Stimulated activated CD4-positive, alpha-beta T cell treated with anti-CD3 and anti-CD28 coated beads, Interleukin-2, amount 100 ng/mL, for 24 hours (primary cell): ENCODE measurements at regions not wholly inside any gene's neighbourhood (a gene's known extent, or its start where the extent isn't known, plus 50 kb on each side); places are given as distances from the start of the nearest gene placed in this dataset.
"Not testable (repeated sequence)": the region's sequence is repeated elsewhere in the genome, so short reads cannot be mapped to it uniquely, and the experiment has no call there.

Experiments
- DNase-seq, 2 donors: peaks; one replicate each; pipeline ENCODE4 v3.0.0-alpha.2; 2020

DNA sequence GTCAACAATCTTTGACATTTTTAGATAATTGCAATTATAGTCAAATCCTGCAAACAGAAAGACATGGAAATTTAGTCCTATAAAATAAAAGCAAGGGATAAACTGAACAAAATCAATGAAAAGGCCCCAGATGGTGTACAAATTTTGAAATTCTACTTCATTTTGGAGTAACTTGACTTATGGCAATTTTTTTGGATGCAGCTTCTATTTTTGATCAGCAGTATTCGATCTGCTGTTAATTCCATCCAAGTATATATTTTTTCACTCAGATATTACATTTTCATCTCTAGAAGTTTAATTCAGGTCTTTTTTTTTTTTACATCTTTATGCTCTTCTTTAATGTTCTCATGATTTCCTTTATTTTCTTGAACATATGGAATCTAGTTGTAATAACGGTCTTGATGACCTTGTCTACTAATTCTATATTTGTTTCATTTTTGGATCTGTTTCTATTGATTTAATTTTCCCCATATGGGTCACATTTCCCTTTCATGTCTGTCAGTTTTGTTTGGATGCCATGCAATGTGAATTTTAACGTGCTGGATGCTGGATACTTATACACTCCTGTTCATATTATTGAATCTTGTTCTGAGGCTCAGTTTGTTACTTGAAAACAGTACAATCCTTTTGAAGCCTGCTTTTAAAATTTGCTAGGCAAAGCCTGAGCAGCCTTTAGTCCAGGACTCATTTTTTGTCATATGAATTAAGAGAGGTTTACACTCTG, 164.3 kb upstream of the FAM3C start:
- DNase-seq: no peak

DNA sequence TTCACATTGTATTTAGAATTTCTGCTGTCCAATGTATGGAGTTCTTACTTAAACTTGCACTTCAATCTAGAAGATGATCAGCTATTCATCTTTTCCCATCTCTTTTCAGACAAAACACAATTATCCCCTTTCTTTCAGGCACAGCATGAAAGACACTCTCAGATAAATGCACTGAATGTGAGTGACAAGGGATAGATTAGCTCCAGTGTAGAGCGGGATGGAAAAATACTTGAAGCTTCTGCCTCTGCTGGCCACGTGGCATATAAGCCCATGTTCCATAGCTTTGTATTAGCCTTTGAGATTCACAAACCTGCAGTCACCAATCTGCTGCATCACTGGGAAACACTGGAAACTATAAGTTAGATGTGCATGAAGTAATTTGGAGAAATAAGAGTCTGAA, 162.2 kb upstream of the FAM3C start:
- DNase-seq: no peak

DNA sequence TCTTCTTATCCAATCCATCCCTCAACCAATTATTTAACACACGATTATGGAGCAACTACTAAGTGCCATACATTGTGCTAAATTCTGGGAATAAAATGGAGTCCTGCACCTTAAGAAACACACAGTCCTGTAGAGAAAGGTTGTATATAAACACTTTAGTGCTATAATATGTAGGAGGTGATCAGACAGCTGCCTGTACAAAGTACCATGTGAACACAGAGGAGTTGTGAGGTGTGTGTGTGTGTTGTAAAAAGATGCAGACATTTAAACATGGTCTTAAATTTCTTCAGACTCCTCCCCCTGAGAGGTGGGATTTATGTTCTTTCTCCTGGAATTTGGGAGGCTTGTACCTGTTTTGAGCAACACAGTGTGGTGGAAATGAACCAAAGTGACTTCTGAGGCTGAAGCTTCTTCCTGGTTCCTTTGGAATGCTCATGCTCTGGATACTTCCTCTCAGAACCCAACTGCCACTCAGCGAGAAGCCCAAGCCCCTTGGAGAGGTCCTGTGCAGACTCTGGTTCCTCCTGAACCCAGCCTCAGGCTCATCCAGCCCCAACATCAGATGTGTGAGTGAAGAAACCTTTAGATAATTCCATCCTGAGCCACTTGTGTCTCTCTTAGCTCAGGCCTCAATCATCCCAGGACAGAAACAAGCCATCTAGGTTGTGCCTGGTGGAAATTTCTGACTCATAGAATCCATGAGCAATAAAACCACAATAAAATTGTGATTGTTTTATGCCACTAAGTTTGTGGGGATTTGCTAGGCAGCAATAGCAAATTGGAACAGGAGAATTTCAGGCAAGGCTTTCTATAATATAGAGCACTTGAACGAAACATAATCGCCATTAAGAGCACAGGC, 161.2 kb upstream of the FAM3C start:
- no peak for DNase-seq

- DNase-seq: no peak
Measured at GRCh38 chr7:121555558-121555957, 159.4 kb upstream of the FAM3C start.

GRCh38 chr7:121547544-121548092, 151.5 kb upstream of the FAM3C start:
- DNase-seq: no peak

DNA sequence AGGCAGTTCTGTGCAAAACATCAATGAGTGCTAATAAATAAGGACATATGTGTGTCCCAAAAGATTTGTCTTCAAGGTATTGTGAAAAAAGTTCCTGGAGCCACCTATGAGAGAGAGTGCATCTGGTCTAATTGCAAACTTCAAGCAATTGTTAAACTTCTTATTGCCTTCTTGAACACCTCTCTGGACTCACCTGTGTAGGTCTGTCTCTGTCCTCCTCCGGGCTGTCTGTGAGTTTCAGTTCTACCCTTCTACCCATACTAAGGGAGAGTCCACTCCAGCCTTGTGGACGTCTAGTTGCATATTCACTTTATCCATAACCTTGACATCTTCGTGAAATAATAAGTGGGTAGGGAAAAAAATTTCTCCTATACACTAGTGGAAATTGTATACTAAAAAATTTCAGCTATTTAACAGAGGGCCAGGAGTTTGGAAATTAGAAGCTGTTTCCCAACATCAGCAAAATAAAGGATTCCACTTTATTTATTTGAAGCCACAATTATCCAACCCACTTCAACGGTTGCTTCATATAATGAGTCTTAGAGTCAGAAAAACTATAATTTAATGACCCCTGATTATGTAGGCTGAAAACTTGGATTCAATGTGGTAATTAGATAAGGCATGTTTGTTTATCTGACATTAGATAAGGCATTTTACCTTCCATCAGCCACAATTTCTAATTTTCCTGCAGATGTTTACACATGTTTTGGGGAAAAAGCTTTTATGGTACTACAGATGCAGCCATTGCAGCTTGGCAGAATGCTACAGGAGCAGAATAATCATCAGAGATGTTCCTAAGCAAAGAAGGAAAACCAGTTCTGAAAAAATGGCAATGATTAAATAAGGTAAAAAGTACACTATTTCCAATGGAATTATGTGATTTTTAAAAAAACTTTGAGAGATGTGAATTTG, 150.8 kb upstream of the FAM3C start:
- no peak for DNase-seq

- DNase-seq: no peak
Measured at GRCh38 chr7:121545418-121545817, 149.3 kb upstream of the FAM3C start.

- no peak for DNase-seq
Measured at GRCh38 chr7:121544726-121545125, 148.6 kb upstream of the FAM3C start.

DNA sequence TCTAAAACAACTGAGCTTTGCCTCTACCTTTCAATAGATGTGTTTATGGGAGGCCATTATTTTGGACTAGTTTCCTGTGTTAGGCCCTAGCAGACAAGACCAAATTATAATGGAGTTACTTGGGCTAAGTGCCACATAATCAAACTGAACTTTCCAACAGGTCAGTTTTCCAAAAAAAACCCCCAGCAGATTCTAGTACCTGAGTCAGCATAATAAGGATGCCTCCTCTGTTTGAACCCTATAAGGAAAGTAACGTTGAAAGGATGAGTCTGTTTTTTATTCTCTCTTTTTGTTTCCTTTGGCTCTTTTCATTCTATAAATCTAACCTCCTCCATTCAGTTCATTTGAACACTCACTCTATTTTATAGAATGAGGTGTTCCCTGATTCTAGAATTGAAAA, 148.1 kb upstream of the FAM3C start:
- no peak for DNase-seq

DNA sequence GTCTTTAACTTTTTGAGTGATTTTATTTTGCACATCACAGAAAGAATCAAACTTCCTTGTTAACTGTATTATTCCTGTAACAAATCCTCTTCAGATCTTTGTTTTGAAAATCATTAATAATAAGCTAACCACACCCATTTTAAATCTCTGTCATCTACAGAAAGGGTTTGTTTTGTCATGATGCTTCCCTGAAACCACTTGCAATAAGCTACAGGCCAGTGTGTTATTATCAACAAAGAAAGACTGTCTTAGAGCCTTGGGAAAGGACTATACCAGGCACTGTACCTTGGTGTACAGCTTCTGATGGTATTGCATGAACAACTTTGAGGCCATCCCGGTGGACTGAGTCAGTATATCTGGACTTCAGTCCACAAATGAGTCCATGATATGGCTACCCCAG, 145.3 kb upstream of the FAM3C start:
- no peak for DNase-seq

- no peak for DNase-seq
Measured at GRCh38 chr7:121540138-121540537, 144.0 kb upstream of the FAM3C start.

- no peak for DNase-seq
Measured at GRCh38 chr7:121537031-121537430, 140.9 kb upstream of the FAM3C start.

- DNase-seq: no peak
Measured at GRCh38 chr7:121531175-121532070, 135.3 kb upstream of the FAM3C start.

- peak; percentile 27 to 57 for DNase-seq
Measured at GRCh38 chr7:121530227-121531174, 134.4 kb upstream of the FAM3C start.

- no peak for DNase-seq
Measured at GRCh38 chr7:121529003-121529402, 132.9 kb upstream of the FAM3C start.

- DNase-seq: not testable (repeated sequence)
Measured at GRCh38 chr7:121526210-121526609, 130.1 kb upstream of the FAM3C start.

DNA sequence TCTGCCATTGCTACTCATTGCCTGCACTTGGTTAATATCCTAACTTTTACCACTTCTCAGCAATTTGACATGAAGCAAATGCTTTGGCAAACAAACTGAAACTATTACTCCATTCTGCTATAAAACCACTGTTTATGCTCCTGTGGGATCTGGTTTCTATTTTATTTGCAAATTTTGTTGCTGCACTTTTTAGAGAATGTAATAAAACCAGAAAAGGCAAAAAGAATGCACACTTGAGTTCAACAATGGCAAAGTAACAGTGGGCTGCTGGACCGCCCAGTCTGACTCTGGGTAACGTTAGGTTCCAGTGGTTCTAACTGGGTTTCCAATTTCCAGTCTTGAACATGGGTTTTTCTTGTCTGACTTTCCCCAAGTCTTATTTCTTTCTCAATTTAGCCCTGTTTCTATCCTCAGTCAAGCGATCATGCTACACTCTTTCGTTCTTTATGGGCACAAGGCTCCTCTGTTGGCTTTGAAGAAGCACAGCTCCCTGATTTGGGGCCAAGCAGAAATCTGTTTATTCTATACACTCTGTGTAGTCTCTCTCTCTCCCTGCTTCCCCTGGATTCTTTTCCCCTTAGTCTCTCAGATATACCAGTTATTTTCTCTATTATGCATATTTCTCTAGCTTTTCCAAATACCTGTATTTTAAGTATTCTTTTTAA, 129.2 kb upstream of the FAM3C start:
- no peak for DNase-seq

DNA sequence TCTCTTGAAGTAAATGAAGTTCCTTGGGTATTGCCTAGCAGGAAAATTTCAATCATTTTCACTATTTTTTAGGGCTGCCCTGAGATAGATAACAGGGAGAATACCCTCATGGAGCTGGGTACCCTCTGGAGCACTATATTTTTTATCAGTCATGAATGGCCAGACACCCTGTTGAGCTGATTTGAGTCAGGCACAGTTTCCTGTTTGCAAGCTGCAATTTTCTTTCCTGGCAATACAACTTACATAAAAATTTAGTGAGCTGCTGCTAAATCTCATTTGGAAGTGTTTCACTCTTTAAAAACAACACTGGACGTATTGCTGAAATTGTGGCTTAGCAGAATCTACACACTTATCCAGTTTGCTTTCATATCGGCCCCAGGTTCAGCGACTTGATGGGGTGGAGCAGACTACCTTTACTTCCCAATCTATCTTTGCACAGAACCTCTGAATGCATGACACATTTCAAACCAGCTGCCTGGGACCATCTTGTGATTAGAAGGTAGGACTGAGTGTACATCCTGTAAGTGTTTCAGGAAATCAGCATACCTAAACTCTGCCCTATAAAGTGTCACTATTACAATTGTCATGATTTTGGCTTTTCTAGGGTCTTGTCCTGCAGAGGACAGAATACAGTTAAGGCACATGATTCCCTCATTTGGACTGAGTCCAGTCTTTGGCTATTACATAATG, 125.7 kb upstream of the FAM3C start:
- no peak for DNase-seq

DNA sequence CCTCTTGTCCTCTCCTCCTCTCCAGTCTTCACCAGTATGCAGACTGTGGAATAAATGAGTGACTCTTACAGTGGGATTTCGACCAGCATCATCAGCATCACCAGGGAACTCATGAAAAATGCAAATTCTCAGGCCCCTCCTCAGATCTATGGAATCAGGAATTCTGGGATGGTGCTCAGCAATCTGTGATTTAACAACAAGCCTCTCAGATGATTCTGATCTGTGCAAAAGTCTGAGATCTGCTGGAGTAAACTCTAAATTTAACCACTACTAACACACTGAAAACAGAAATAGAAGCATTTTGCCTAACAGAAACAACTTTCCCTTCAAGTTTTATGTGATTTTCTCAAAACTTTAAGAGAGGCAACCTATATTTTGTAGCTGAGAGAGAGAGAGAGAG, 124.8 kb upstream of the FAM3C start:
- no peak for DNase-seq
